K562 (cell line): ENCODE measurements at regions not wholly inside any gene's neighbourhood (a gene's known extent, or its start where the extent isn't known, plus 50 kb on each side); places are given as distances from the start of the nearest gene placed in this dataset.

Experiments
- ATAC-seq: fragments of 200-7000 bp; cut with Tn5 transposase; 3 replicates; pipeline ENCODE4 v1.9.1; 2020; ENCODE audit warnings: moderate library complexity
- BruUV-seq: library from RNA; stranded (reverse); fragments of 400-500 nt; replicated peaks from 2 replicates; lab custom pipeline; 2021; lab: Mats Ljungman, UMichigan
- CTCF ChIA-PET: fragments of 300-600 bp; formaldehyde crosslinking; extraction: SDS; loops from one replicate; lab custom pipeline; 2021; ENCODE audit warnings: low intra/inter-chr PET ratio; lab: Yijun Ruan, JAX
- POLR2A ChIA-PET: fragments of 300-600, 350-650 bp; sonication (Branson Sonifier 250); formaldehyde crosslinking; extraction: SDS; loops from one replicate; lab custom pipeline; 2021; ENCODE audit warnings: antibody characterized with exemption, inconsistent platforms; lab: Yijun Ruan, JAX
- DNase-seq, 4 experiments: peaks; one replicate each; pipeline versions ENCODE4 v3.0.0 to v3.0.0-alpha.2; 2011 to 2018; ENCODE audit warnings: low spot score in 3 of 4, mixed read lengths in 3 of 4; ENCODE audit errors: extremely low read depth in 1 of 4
- FAIRE-seq: peaks from 2 replicates; lab custom pipeline; 2011; peaks lifted over from hg19 to GRCh38; lab: Jason Lieb, UNC
- H2AFZ ChIP-seq: 2 replicates; pipeline ENCODE4 v1.6.0; 2011; ENCODE audit warnings: low read depth, low read length, control low read depth, inconsistent platforms
- H3K27ac ChIP-seq: fragments of 200-600 bp; 3 replicates; pipeline ENCODE4 v1.8.0; 2011; ENCODE audit warnings: low read depth, mild to moderate bottlenecking, control low read depth, inconsistent platforms, low read length, moderate library complexity, mixed read lengths; ENCODE audit errors: extremely low read depth
- H3K27me3 ChIP-seq, 2 experiments: fragments of 300-600 bp in 1 of 2; 2 replicates in 1 of 2; 3 replicates in 1 of 2; pipeline versions ENCODE4 v1.6.0 to v1.8.0; 2011; ENCODE audit warnings: inconsistent platforms in 2 of 2, low read length in 2 of 2, mild to moderate bottlenecking in 1 of 2, mixed read lengths in 1 of 2, moderate library complexity in 1 of 2; ENCODE audit not compliant: control insufficient read depth in 2 of 2, insufficient read depth in 2 of 2
- H3K36me3 ChIP-seq: fragments of 300-600 bp; 3 replicates; pipeline ENCODE4 v1.8.0; 2011; ENCODE audit warnings: mild to moderate bottlenecking, low read length, inconsistent platforms; ENCODE audit not compliant: control insufficient read depth, insufficient read depth
- H3K4me1 ChIP-seq, 2 experiments: fragments of 200-600 bp in 1 of 2; replicated peaks in 1 of 2; 2 replicates in 1 of 2; 3 replicates in 1 of 2; pipeline versions ENCODE4 v1.5.1 to v1.8.0; 2011; ENCODE audit warnings: inconsistent platforms in 2 of 2, low read length in 2 of 2, mild to moderate bottlenecking in 1 of 2, mixed read lengths in 1 of 2, moderate library complexity in 1 of 2; ENCODE audit not compliant: control insufficient read depth in 2 of 2, insufficient read depth in 2 of 2
- H3K4me2 ChIP-seq: 2 replicates; pipeline ENCODE4 v1.6.1; 2011; ENCODE audit warnings: low read length, control low read depth, inconsistent platforms, mixed read lengths; ENCODE audit not compliant: insufficient read depth
- H3K4me3 ChIP-seq: fragments of 200-600 bp; sonication (generic), shearing (Covaris generic); 2 replicates; pipeline ENCODE4 v1.5.1; 2016; ENCODE audit warnings: control low read depth, inconsistent platforms
- H3K79me2 ChIP-seq: fragments of 200-600 bp; 3 replicates; pipeline ENCODE4 v1.8.0; 2011; ENCODE audit warnings: low read length, inconsistent platforms; ENCODE audit not compliant: control insufficient read depth, insufficient read depth
- H3K9ac ChIP-seq, 2 experiments: 2 replicates each; pipeline versions ENCODE4 v1.6.0 to v1.6.1; 2011; ENCODE audit warnings: low read depth in 2 of 2, low read length in 2 of 2, control low read depth in 1 of 2, inconsistent platforms in 1 of 2, mild to moderate bottlenecking in 1 of 2, mixed read lengths in 1 of 2; ENCODE audit not compliant: insufficient read depth in 1 of 2
- H3K9me1 ChIP-seq: one replicate; pipeline ENCODE4 v1.6.0; 2011; ENCODE audit warnings: inconsistent platforms, mild to moderate bottlenecking, low read length, moderate library complexity; ENCODE audit not compliant: control insufficient read depth, insufficient read depth
- H3K9me3 ChIP-seq: replicated peaks from 2 replicates; pipeline ENCODE4 v1.5.1; 2011; ENCODE audit warnings: low read depth, low read length, inconsistent platforms; ENCODE audit not compliant: control insufficient read depth, insufficient read depth
- H4K20me1 ChIP-seq: replicated peaks from 2 replicates; pipeline ENCODE4 v1.6.1; 2011; ENCODE audit warnings: low read length, inconsistent platforms, mixed read lengths; ENCODE audit not compliant: control insufficient read depth, insufficient read depth
- E2F1 ChIP-seq: sonication (generic); formaldehyde crosslinking; IDR thresholded peaks from 2 replicates; pipeline ENCODE4 v1.8.1; 2023; ENCODE audit warnings: mild to moderate bottlenecking, missing genetic modification reagents, moderate library complexity
- NR3C1 ChIP-seq: sonication (generic); formaldehyde crosslinking; IDR thresholded peaks from 2 replicates; pipeline ENCODE4 v1.8.1; 2022; ENCODE audit warnings: missing genetic modification reagents
- ZBTB49 ChIP-seq: sonication (generic); formaldehyde crosslinking; IDR thresholded peaks from 2 replicates; pipeline ENCODE4 v1.8.0; 2022; ENCODE audit warnings: missing genetic modification reagents, mild to moderate bottlenecking, borderline replicate concordance
- ZNF41 ChIP-seq: fragments of 250-450 bp; sonication (Bioruptor Pico); conservative IDR thresholded peaks from 2 replicates; pipeline ENCODE4 v1.4.0; 2020; ENCODE audit warnings: mild to moderate bottlenecking
- WGBS: fragments of 100-300 bp; shearing (Covaris generic); methylation state at CpG from one replicate; pipeline ENCODE4 v1.1.6; 2016; ENCODE audit warnings: low coverage, mixed read lengths; ENCODE audit not compliant: insufficient coverage; ENCODE audit errors: missing lambda C conversion rate; 5-methylcytosine and 5-hydroxymethylcytosine counted together
- in situ Hi-C: fragments of 300-500 bp; cut with MboI; formaldehyde crosslinking; loops from 4 replicates; pipeline ENCODE4 v1.15.0; 2018; ENCODE audit warnings: inconsistent platforms, mixed read lengths
- intact Hi-C: fragments of 100-400 bp; cut with micrococcal nuclease; formaldehyde crosslinking; loops from 2 replicates; pipeline ENCODE4 v1.14.2; 2022

- no TSS peak for BruUV-seq
- FAIRE-seq (no peak), ATAC-seq (no peak), DNase-seq (no peak)
- H3K9me3 ChIP-seq = no peaks in the 10 kb centered on the region
- ChIA-PET POLR2A (no interaction called here), CTCF (no interaction called here)
- TF ChIP-seq E2F1 = no peak
- no peak for TF ChIP-seq ZBTB49
- no peak for TF ChIP-seq NR3C1 (CRISPR knock-in tag)
- TF ChIP-seq ZNF41 = no peak
- H3K9ac ChIP-seq = no peak overlapping the region
- no peaks in the 10 kb centered on the region for H3K4me1 ChIP-seq
- H3K4me3 ChIP-seq = no peak overlapping the region
- no peak overlapping the region for H2AFZ ChIP-seq
- intact Hi-C loops (no loop called here), in situ Hi-C loops (no loop called here)
- H3K36me3 ChIP-seq = no peaks in the 10 kb centered on the region
- no peak overlapping the region for H3K27ac ChIP-seq
- no peaks in the 10 kb centered on the region for H4K20me1 ChIP-seq
- no peak overlapping the region for H3K4me2 ChIP-seq
- no peaks in the 10 kb centered on the region for H3K9me1 ChIP-seq
- WGBS = 9% methylated on average over 13 of the region's 13 CpGs
- no peaks in the 10 kb centered on the region for H3K79me2 ChIP-seq
- peaks cover 0 to 19% of the 10 kb centered on the region in 2 experiments; a peak in 3 of 5 replicates for H3K27me3 ChIP-seq
Observed at GRCh38 chr20:1832634-1833033, 62.6 kb upstream of the SIRPA start.
